ENCODE measurements at regions not wholly inside any gene's neighbourhood (a gene's known extent, or its start where the extent isn't known, plus 50 kb on each side); places are given as distances from the start of the nearest gene placed in this dataset.
"Not testable (repeated sequence)": the region's sequence is repeated elsewhere in the genome, so short reads cannot be mapped to it uniquely, and the experiment has no call there.

DNA sequence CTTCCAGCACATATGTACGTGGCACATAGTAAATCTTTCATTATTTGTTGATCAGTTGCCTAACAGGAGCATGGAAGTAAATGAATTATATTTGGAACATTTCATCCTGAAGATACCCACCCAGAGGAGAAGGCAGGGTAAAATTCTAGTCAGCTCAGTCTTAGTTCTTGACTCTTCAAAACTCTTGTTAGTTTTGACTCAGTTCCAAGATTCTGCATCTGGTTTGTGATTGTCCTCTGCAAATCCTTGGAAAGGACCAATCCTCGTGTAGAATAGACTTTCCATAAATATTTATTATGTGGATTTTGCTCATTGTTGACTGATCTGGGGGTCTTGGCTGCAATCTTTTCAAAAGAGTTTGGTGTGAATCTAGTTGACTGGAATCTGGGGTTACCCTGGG lies 257.5 kb upstream of the FAT1 start:
- no peak for DNase-seq (ENCODE audit: low read depth)
- H3K4me3 ChIP-seq (ENCODE audit: low read depth, low read length) = no peak overlapping the region
- no peak for TF ChIP-seq CTCF (conservative IDR thresholded peaks at IDR 0.05; ENCODE audit: low read depth, low read length)

DNA sequence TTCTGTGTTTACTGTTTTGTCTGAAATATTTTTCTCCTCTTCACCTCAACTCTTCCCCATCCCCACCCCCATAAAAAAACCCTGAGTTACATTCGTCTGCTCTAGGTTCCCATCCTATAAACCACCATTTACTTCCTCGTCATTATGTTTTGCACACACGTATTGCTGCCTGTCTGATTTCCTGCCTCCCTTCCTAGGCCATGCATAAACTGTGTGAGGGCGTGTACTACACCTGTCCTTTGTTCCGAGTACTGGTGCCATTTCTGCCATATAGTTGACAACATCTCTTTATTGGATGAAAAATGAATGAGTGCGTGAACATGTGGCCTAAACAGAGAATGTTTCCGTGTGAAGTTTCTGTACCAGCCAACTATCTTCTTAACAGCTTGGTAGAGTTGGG lies 258.5 kb upstream of the FAT1 start:
- H3K4me3 ChIP-seq (ENCODE audit: low read depth, low read length) = no peak overlapping the region
- no peak for DNase-seq (ENCODE audit: low read depth)
- TF ChIP-seq CTCF (conservative IDR thresholded peaks at IDR 0.05; ENCODE audit: low read depth, low read length) = no peak

DNA sequence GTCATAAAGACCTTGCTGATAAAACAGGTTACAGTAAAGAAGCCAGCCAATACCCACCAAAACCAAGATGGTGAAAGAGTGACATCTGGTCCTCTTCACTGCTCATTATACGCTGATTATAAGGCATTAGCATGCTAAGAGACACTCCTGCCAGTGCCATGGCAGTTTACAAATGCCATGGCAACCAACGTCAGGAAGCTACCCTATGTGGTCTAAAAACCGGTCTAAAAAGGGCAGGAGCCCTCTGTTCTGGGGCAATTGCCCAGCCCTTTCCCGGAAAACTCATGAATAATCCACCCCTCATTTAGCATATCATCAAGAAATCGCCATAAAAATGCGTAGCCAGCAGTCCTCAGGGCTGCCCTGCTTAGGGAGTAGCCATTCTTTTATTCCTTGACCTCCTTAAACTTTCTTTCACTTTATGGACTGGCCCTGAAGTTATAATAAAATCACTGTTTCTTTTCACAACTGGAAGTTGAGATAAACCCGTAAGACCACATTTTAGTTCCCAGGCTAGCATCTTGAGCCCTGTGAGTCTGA lies 260.5 kb upstream of the FAT1 start:
- TF ChIP-seq CTCF (conservative IDR thresholded peaks at IDR 0.05; ENCODE audit: low read depth, low read length) = no peak
- no peak for DNase-seq (ENCODE audit: low read depth)
- H3K4me3 ChIP-seq (ENCODE audit: low read depth, low read length) = no peak overlapping the region

GRCh38 chr4:186999686-187000085 lies 276.0 kb upstream of the FAT1 start:
- H3K4me3 ChIP-seq (ENCODE audit: low read depth, low read length) = no peak overlapping the region
- TF ChIP-seq CTCF (conservative IDR thresholded peaks at IDR 0.05; ENCODE audit: low read depth, low read length) = no peak
- DNase-seq (ENCODE audit: low read depth) = no peak

DNA sequence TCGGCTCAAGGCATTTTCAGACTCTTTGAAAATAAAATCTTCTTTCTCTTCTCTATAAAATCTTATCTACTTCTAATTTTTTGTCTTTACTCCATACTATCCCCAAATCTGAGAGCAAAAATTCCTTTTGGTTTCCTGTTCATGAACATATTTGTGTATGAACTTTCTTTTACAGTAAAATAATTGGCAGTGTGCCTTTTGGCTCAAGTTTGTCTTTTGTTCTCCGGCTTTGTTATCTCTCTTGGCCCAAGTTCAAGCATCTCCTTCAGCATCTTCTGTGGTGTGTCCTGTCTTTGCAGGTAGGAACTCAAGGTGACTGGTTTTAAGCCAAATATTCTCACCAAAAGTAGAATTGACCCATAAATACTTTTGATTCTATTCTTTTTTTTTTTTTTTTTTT lies 276.6 kb upstream of the FAT1 start:
- TF ChIP-seq CTCF (conservative IDR thresholded peaks at IDR 0.05; ENCODE audit: low read depth, low read length) = no peak
- no peak overlapping the region for H3K4me3 ChIP-seq (ENCODE audit: low read depth, low read length)
- DNase-seq (ENCODE audit: low read depth) = no peak

DNA sequence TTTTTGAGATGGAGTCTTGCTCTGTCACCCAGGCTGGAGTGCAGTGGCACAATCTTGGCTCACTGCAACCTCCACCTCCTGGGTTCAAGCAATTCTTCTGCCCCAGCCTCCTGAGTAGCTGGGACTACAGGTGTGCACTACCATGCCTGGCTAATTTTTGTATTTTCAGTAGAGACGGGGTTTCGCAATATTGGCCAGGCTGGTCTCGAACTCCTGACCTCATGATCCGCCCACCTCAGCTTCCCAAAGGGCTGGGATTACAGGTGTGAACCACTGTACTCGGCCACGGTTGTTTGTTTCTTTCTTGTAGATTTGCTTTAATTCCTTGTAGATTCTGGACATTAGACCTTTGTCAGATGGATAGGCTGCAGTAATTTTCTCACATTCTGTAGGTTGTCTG lies 278.5 kb upstream of the FAT1 start:
- not testable (repeated sequence) for DNase-seq (ENCODE audit: low read depth)

GRCh38 chr4:187004628-187005027 lies 281.0 kb upstream of the FAT1 start:
- no peak overlapping the region for H3K4me3 ChIP-seq (ENCODE audit: low read depth, low read length)
- TF ChIP-seq CTCF (conservative IDR thresholded peaks at IDR 0.05; ENCODE audit: low read depth, low read length) = no peak
- DNase-seq (ENCODE audit: low read depth) = no peak

More for the DNA sequence above, 278.5 kb upstream of the FAT1 start:
- not testable (repeated sequence) for H3K4me3 ChIP-seq (ENCODE audit: low read depth, low read length)
